Hypothalamus (tissue), 51 donors: ENCODE measurements at regions not wholly inside any gene's neighbourhood (a gene's known extent, or its start where the extent isn't known, plus 50 kb on each side); places are given as distances from the start of the nearest gene placed in this dataset.

ENCODE experiments used
- DNase-seq, 51 donors: peaks; one replicate each; lab custom pipeline; 2025; lab: John Stamatoyannopoulos, UW

- DNase-seq = no peak
Measured at GRCh38 chr10:124305984-124306383, 112.7 kb downstream of the OAT start.

GRCh38 chr10:124305131-124305530, 113.6 kb downstream of the OAT start:
- no peak for DNase-seq

- no peak for DNase-seq
Measured at GRCh38 chr10:124303662-124304418, 114.9 kb downstream of the OAT start.

GRCh38 chr10:124302951-124303505, 115.7 kb downstream of the OAT start:
- DNase-seq = no peak

- no peak for DNase-seq
Measured at GRCh38 chr10:124301736-124302135, 117.0 kb downstream of the OAT start.

GRCh38 chr10:124300735-124301134, 118.0 kb downstream of the OAT start:
- DNase-seq = no peak

GRCh38 chr10:124300224-124300623, 118.5 kb downstream of the OAT start:
- DNase-seq = no peak

GRCh38 chr10:124299696-124300095, 119.0 kb downstream of the OAT start:
- no peak for DNase-seq

- no peak for DNase-seq
Measured at GRCh38 chr10:124298891-124299290, 119.8 kb downstream of the OAT start.

- no peak for DNase-seq
Measured at GRCh38 chr10:124296813-124297788, 121.6 kb downstream of the OAT start.

GRCh38 chr10:124296121-124296812, 122.5 kb downstream of the OAT start:
- DNase-seq = no peak

- no peak for DNase-seq
Measured at GRCh38 chr10:124294811-124295770, 123.6 kb downstream of the OAT start.

GRCh38 chr10:124293616-124294449, 124.9 kb downstream of the OAT start:
- DNase-seq = no peak

- no peak for DNase-seq
Measured at GRCh38 chr10:124292911-124293615, 125.7 kb downstream of the OAT start.

GRCh38 chr10:124291001-124291701, 127.6 kb downstream of the OAT start:
- peak in 4 of 51 donors; percentile 5 to 22 (median 14) for DNase-seq

GRCh38 chr10:124289851-124290795, 128.6 kb downstream of the OAT start:
- DNase-seq = no peak
